CD14-positive monocyte (primary cell): ENCODE measurements at regions not wholly inside any gene's neighbourhood (a gene's known extent, or its start where the extent isn't known, plus 50 kb on each side); places are given as distances from the start of the nearest gene placed in this dataset.

Source experiments
- DNase-seq, 3 donors: peaks; one replicate each; pipeline ENCODE4 v3.0.0-alpha.2; 2011 to 2022
- H2AFZ ChIP-seq: 2 replicates; pipeline ENCODE4 v1.6.0; 2012; ENCODE audit warnings: mild to moderate bottlenecking, low read depth, low read length, inconsistent platforms; ENCODE audit not compliant: insufficient read depth, poor library complexity, severe bottlenecking
- H3K27ac ChIP-seq, 2 donors: 1 replicate in 1 of 2; 2 replicates in 1 of 2; pipeline ENCODE4 v1.5.1; 2012 to 2013; ENCODE audit warnings: low read length in 2 of 2, control low read depth in 1 of 2, inconsistent platforms in 1 of 2, low read depth in 1 of 2, mild to moderate bottlenecking in 1 of 2
- H3K27me3 ChIP-seq, 2 donors: one replicate each; pipeline versions ENCODE4 v1.6.0 to v1.6.1; 2011 to 2013; ENCODE audit warnings: low read length in 2 of 2; ENCODE audit not compliant: control insufficient read depth in 2 of 2, insufficient read depth in 2 of 2
- H3K36me3 ChIP-seq, 2 donors: replicated peaks in 1 of 2; 1 replicate in 1 of 2; 2 replicates in 1 of 2; pipeline versions ENCODE4 v1.5.1 to v1.6.1; 2012 to 2013; ENCODE audit warnings: low read length in 2 of 2, control low read depth in 1 of 2, inconsistent platforms in 1 of 2, mild to moderate bottlenecking in 1 of 2; ENCODE audit not compliant: insufficient read depth in 2 of 2, control insufficient read depth in 1 of 2
- H3K4me1 ChIP-seq, 2 donors: 1 replicate in 1 of 2; 2 replicates in 1 of 2; pipeline versions ENCODE4 v1.5.1 to v1.6.1; 2012 to 2013; ENCODE audit warnings: low read length in 2 of 2, control low read depth in 1 of 2, inconsistent platforms in 1 of 2, mild to moderate bottlenecking in 1 of 2, moderate library complexity in 1 of 2; ENCODE audit not compliant: insufficient read depth in 2 of 2, control insufficient read depth in 1 of 2
- H3K4me2 ChIP-seq: replicated peaks from 2 replicates; pipeline ENCODE3; 2012; ENCODE audit warnings: low read length, moderate library complexity, mild to moderate bottlenecking; ENCODE audit not compliant: poor library complexity, severe bottlenecking; ENCODE audit errors: extremely low read depth
- H3K4me3 ChIP-seq, 3 experiments: fragments of 200-600 bp in 1 of 3; sonication (generic) in 1 of 3; replicated peaks in 1 of 3; 1 replicate in 2 of 3; 2 replicates in 1 of 3; pipeline ENCODE4 v1.5.1; 2011 to 2013; ENCODE audit warnings: low read length in 3 of 3, mild to moderate bottlenecking in 3 of 3, control low read depth in 2 of 3, low read depth in 2 of 3, inconsistent platforms in 1 of 3, moderate library complexity in 1 of 3
- H3K79me2 ChIP-seq: 2 replicates; pipeline ENCODE4 v1.6.0; 2012; ENCODE audit warnings: mild to moderate bottlenecking, control low read depth, inconsistent platforms, low read length, moderate library complexity; ENCODE audit not compliant: insufficient read depth
- H3K9ac ChIP-seq: 2 replicates; pipeline ENCODE4 v1.6.0; 2017; ENCODE audit warnings: low read length, mild to moderate bottlenecking; ENCODE audit not compliant: insufficient read depth, poor library complexity, severe bottlenecking
- H3K9me3 ChIP-seq, 2 donors: replicated peaks in 1 of 2; 1 replicate in 1 of 2; 2 replicates in 1 of 2; pipeline versions ENCODE4 v1.5.1 to v1.6.1; 2012 to 2013; ENCODE audit warnings: low read length in 2 of 2, control low read depth in 1 of 2; ENCODE audit not compliant: control insufficient read depth in 1 of 2, insufficient read depth in 1 of 2
- H4K20me1 ChIP-seq: 2 replicates; pipeline ENCODE4 v1.6.0; 2012; ENCODE audit warnings: mild to moderate bottlenecking, low read length, control low read depth, moderate library complexity; ENCODE audit not compliant: insufficient read depth
- H3K27ac Mint-ChIP-seq, 7 donors: one replicate each; pipeline ENCODE4 v1.8.0; 2020; ENCODE audit warnings: mild to moderate bottlenecking in 7 of 7, mixed read lengths in 7 of 7, moderate library complexity in 6 of 7, inconsistent platforms in 2 of 7
- H3K27me3 Mint-ChIP-seq, 3 donors: one replicate each; pipeline ENCODE4 v1.8.0; 2021 to 2022; ENCODE audit warnings: low read depth in 3 of 3, mild to moderate bottlenecking in 3 of 3, mixed read lengths in 3 of 3, moderate library complexity in 3 of 3, inconsistent platforms in 1 of 3
- H3K36me3 Mint-ChIP-seq, 2 donors: one replicate each; pipeline ENCODE4 v1.8.0; 2020; ENCODE audit warnings: mixed read lengths in 2 of 2, inconsistent platforms in 1 of 2, mild to moderate bottlenecking in 1 of 2
- H3K4me1 Mint-ChIP-seq: one replicate; pipeline ENCODE4 v1.8.0; 2020; ENCODE audit warnings: mild to moderate bottlenecking, mixed read lengths
- H3K4me3 Mint-ChIP-seq, 2 donors: one replicate each; pipeline ENCODE4 v1.8.0; 2020; ENCODE audit warnings: mild to moderate bottlenecking in 2 of 2, mixed read lengths in 2 of 2, moderate library complexity in 1 of 2
- H3K9me3 Mint-ChIP-seq, 7 donors: one replicate each; pipeline ENCODE4 v1.8.0; 2020 to 2022; ENCODE audit warnings: mixed read lengths in 7 of 7, mild to moderate bottlenecking in 6 of 7, moderate library complexity in 6 of 7, inconsistent platforms in 2 of 7
- WGBS: methylation state at CpG from one replicate; pipeline ENCODE4 v1.1.5; 2013; ENCODE audit warnings: missing lambda C conversion rate; ENCODE audit not compliant: insufficient coverage; 5-methylcytosine and 5-hydroxymethylcytosine counted together
- intact Hi-C, 2 donors: fragments of 100-400 bp; cut with micrococcal nuclease; formaldehyde crosslinking; loops; one replicate each; pipeline versions ENCODE4 v1.15.0 to v1.15.1; 2023
- TF ChIP-seq, protein P1 (sequence below): fragments of 200-600 bp; IDR thresholded peaks from one replicate; pipeline ENCODE4 v1.8.0; 2022; ENCODE audit warnings: antibody characterized with exemption, mild to moderate bottlenecking

DNA sequence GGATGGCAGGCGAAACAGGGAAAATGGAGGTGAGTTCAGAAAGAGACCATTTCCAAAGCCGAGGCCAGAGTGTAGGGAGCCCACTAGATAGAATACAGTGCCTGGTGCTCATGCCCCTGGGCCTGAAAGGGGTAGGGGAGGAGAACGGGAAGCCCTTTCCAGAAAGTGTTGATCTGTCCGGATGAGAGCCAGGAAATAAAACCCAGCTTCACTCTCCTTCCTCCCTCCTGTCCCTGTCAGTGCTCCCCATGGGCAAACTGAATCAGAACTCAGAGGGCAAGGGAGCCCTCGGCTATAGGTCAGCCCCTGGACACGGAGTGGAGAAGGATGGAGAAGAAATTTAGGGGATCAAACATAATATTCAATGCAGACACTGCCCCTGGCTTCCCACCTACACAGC, 57.7 kb upstream of the RPL38 start:
- H3K9ac ChIP-seq, result no peak overlapping the region
- intact Hi-C loops, result no loop called here
- H3K36me3 ChIP-seq, result no peaks in the 10 kb centered on the region
- no peak overlapping the region for H3K27ac ChIP-seq
- H3K27me3 ChIP-seq, result no peaks in the 10 kb centered on the region
- Mint-ChIP-seq H3K27ac (no peak overlapping the region), H3K36me3 (no peaks in the 10 kb centered on the region), H3K9me3 (peaks cover 9 to 45% (median 35%) of the 10 kb centered on the region in 7 donors), H3K27me3 (peaks cover 11 to 22% (median 13%) of the 10 kb centered on the region in 3 donors), H3K4me3 (no peak overlapping the region), H3K4me1 (no peaks in the 10 kb centered on the region)
- no peaks in the 10 kb centered on the region for H4K20me1 ChIP-seq
- H3K4me2 ChIP-seq, result no peak overlapping the region
- no peak overlapping the region for H3K4me3 ChIP-seq
- no peaks in the 10 kb centered on the region for H3K4me1 ChIP-seq
- DNase-seq, result no peak
- no peaks in the 10 kb centered on the region for H3K79me2 ChIP-seq
- TF ChIP-seq, protein P1, sequence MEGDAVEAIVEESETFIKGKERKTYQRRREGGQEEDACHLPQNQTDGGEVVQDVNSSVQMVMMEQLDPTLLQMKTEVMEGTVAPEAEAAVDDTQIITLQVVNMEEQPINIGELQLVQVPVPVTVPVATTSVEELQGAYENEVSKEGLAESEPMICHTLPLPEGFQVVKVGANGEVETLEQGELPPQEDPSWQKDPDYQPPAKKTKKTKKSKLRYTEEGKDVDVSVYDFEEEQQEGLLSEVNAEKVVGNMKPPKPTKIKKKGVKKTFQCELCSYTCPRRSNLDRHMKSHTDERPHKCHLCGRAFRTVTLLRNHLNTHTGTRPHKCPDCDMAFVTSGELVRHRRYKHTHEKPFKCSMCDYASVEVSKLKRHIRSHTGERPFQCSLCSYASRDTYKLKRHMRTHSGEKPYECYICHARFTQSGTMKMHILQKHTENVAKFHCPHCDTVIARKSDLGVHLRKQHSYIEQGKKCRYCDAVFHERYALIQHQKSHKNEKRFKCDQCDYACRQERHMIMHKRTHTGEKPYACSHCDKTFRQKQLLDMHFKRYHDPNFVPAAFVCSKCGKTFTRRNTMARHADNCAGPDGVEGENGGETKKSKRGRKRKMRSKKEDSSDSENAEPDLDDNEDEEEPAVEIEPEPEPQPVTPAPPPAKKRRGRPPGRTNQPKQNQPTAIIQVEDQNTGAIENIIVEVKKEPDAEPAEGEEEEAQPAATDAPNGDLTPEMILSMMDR, result no peak
- 95% methylated on average over 2 of the region's 6 CpGs for WGBS
- peaks cover 20 to 28% of the 10 kb centered on the region in 2 donors for H3K9me3 ChIP-seq
- no peak overlapping the region for H2AFZ ChIP-seq

DNA sequence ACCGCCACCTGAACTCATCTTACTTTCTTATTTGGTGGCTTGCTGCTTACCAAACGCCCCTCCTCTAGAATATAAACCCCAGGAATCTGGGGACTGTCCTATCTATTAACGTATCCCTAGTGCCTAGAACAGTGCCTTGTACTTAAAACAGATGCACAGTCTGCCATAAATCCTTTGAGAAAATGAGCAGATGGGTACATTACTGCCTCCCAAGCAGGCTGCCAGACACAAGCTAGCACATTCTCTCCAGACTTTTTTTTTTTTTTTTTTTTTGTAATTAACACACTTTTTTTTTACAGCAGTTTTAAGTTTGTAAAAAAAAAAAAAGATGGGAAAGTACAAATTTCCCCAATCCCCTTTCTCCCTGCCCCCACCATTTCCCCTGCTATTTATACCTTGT, 57.3 kb upstream of the RPL38 start:
- Mint-ChIP-seq H3K27me3 (peaks cover 13 to 21% (median 15%) of the 10 kb centered on the region in 3 donors), H3K4me3 (no peak overlapping the region), H3K36me3 (no peaks in the 10 kb centered on the region), H3K9me3 (peaks cover 9 to 41% (median 32%) of the 10 kb centered on the region in 7 donors), H3K27ac (no peak overlapping the region), H3K4me1 (no peaks in the 10 kb centered on the region)
- Histone ChIP-seq H3K4me2 (no peak overlapping the region), H2AFZ (no peak overlapping the region), H3K79me2 (no peaks in the 10 kb centered on the region), H3K27me3 (no peaks in the 10 kb centered on the region), H3K27ac (no peak overlapping the region), H3K36me3 (no peaks in the 10 kb centered on the region), H3K4me1 (no peaks in the 10 kb centered on the region), H3K9me3 (peaks cover 18 to 27% of the 10 kb centered on the region in 2 donors), H4K20me1 (no peaks in the 10 kb centered on the region), H3K4me3 (no peak overlapping the region), H3K9ac (no peak overlapping the region)
- TF ChIP-seq, protein P1, result no peak
- intact Hi-C loops, result no loop called here
- no peak for DNase-seq
- 100% methylated on average over 3 of the region's 3 CpGs for WGBS
